ENCODE measurements at regions not wholly inside any gene's neighbourhood (a gene's known extent, or its start where the extent isn't known, plus 50 kb on each side); places are given as distances from the start of the nearest gene placed in this dataset.
"Not testable (repeated sequence)": the region's sequence is repeated elsewhere in the genome, so short reads cannot be mapped to it uniquely, and the experiment has no call there.

DNA sequence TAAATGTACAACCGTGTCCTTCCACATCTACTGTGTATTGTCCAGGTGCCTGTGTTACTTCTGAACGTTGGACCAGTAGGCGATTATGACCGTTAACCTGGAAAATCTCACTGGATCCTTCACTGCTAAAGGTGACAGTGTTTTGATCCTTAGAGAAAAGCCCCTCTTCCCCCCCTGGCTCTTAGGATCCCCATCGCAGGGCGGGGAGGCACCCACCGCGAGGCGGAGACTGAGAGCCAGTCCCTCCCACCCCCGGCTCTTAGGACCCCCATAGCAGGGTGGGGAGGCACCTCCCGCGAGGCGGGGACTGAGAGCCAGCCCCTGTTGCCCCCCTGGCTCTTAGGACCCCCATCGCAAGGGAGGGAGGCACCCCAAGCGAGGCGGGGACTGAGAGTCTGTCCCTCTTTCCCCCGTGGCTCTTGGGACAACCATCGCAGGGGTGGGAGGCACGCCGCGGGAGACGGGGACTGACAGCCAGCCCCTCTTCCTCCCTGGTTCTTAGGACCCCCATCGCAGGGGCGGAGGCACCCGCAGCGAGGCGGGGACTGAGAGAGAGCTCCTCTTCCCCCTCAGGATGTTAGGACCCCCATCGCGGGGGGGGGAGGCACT is 194.3 kb upstream of the PZP start:
- H3K4me3 ChIP-seq = not testable (repeated sequence)

GRCh38 chr12:9396367-9396766 is 188.2 kb upstream of the PZP start:
- DNase-seq, H3K9me3 ChIP-seq: not testable (repeated sequence)

More for the DNA sequence above, 194.3 kb upstream of the PZP start:
- not testable (repeated sequence) for H3K27me3 ChIP-seq, DNase-seq, H3K36me3 ChIP-seq, H3K9me3 ChIP-seq

DNA sequence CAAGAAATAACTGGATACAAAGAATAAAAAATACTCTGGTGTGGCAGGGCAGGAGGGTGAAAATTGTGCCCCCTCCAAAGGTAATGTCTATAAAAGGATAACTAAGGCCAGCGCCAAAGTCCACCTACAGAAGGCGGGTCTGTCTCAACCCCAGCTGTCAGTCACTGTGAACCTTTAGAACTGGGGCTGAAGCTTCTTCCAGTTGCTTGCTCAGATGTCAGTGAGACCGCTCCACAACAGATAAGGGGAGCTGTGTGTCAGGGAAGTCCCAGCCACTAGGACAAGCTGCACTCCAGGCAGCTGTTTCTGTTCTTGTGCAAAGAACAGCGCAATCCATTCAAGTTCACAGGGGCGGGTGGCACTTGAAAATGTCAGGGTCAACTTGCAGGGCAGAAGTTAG is 187.0 kb upstream of the PZP start:
- H3K27me3 ChIP-seq, H3K36me3 ChIP-seq, H3K4me3 ChIP-seq, DNase-seq, H3K9me3 ChIP-seq: not testable (repeated sequence)

More at GRCh38 chr12:9396367-9396766, 188.2 kb upstream of the PZP start:
- H3K4me3 ChIP-seq, H3K36me3 ChIP-seq, H3K27me3 ChIP-seq: not testable (repeated sequence)

GRCh38 chr12:9392842-9393241 is 184.6 kb upstream of the PZP start:
- no peaks in the 10 kb centered on the region for H3K9me3 ChIP-seq
- no peaks in the 10 kb centered on the region for H3K36me3 ChIP-seq
- no peaks in the 10 kb centered on the region for H3K27me3 ChIP-seq
- H3K4me3 ChIP-seq = no peak overlapping the region
- no peak for DNase-seq

- no peaks in the 10 kb centered on the region for H3K9me3 ChIP-seq
- no peak overlapping the region for H3K4me3 ChIP-seq
- no peaks in the 10 kb centered on the region for H3K27me3 ChIP-seq
- H3K36me3 ChIP-seq = no peaks in the 10 kb centered on the region
- no peak for DNase-seq
Observed at GRCh38 chr12:9391815-9392214, 183.6 kb upstream of the PZP start.

- no peak for DNase-seq
Observed at GRCh38 chr12:9390761-9391160, 182.6 kb upstream of the PZP start.

GRCh38 chr12:9389796-9390195 is 181.6 kb upstream of the PZP start:
- Histone ChIP-seq H3K27me3 (no peaks in the 10 kb centered on the region), H3K4me3 (no peak overlapping the region), H3K9me3 (no peaks in the 10 kb centered on the region), H3K36me3 (no peaks in the 10 kb centered on the region)
- DNase-seq = no peak

More at GRCh38 chr12:9390761-9391160, 182.6 kb upstream of the PZP start:
- H3K4me3 ChIP-seq = no peak overlapping the region
- H3K36me3 ChIP-seq = no peaks in the 10 kb centered on the region
- no peaks in the 10 kb centered on the region for H3K9me3 ChIP-seq
- H3K27me3 ChIP-seq = no peaks in the 10 kb centered on the region

DNA sequence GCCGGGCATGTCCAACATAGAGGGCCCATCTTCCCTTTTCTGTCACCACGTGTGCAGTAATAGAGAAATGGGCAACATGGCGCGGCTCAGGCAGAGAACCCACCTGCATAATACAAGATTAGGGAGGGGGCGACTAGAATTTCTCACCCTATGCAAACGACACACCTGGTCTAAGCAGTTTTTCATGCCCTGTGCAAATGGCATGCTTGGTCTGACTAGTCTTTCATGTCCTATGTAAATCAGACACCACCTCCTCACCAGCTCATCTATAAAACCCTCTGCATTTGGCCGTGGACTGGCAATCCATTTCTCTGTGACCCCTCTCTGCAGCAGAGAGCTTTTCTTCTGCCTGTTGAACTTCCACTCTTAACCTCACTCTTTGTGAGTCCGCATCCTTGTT is 180.2 kb upstream of the PZP start:
- H3K4me3 ChIP-seq = no peak overlapping the region
- H3K27me3 ChIP-seq = no peaks in the 10 kb centered on the region
- H3K9me3 ChIP-seq = no peaks in the 10 kb centered on the region
- no peaks in the 10 kb centered on the region for H3K36me3 ChIP-seq
- DNase-seq = no peak

- no peaks in the 10 kb centered on the region for H3K36me3 ChIP-seq
- no peaks in the 10 kb centered on the region for H3K9me3 ChIP-seq
- no peaks in the 10 kb centered on the region for H3K27me3 ChIP-seq
- H3K4me3 ChIP-seq = no peak overlapping the region
- DNase-seq = no peak
Observed at GRCh38 chr12:9387450-9387849, 179.3 kb upstream of the PZP start.

- H3K4me3 ChIP-seq = no peak overlapping the region
- H3K9me3 ChIP-seq = no peaks in the 10 kb centered on the region
- no peak for DNase-seq
- H3K27me3 ChIP-seq = no peaks in the 10 kb centered on the region
- no peaks in the 10 kb centered on the region for H3K36me3 ChIP-seq
Observed at GRCh38 chr12:9383585-9383984, 175.4 kb upstream of the PZP start.

DNA sequence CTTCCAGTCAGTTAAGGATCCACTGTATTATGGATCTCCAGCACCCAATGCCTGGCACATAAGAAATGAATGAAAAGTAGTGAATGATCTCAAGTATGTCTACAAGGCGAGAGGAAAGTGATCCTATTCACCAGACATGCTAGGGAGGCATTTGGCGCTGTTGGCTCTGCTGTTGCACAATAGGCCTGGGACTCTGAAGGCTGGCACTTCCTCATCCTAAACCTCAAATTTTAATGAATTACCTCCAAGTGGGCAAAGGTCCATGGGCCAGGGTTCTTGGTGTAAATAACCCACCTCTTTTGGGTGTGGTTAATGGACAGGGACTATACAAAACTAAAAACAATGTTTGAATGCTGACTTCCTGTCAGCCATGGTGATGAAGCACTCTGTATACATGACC is 173.4 kb upstream of the PZP start:
- no peaks in the 10 kb centered on the region for H3K9me3 ChIP-seq
- no peak for DNase-seq
- no peak overlapping the region for H3K4me3 ChIP-seq
- no peaks in the 10 kb centered on the region for H3K27me3 ChIP-seq
- H3K36me3 ChIP-seq = no peaks in the 10 kb centered on the region

GRCh38 chr12:9380650-9381049 is 172.5 kb upstream of the PZP start:
- H3K9me3 ChIP-seq = no peaks in the 10 kb centered on the region
- no peak overlapping the region for H3K4me3 ChIP-seq
- no peaks in the 10 kb centered on the region for H3K36me3 ChIP-seq
- DNase-seq = no peak
- H3K27me3 ChIP-seq = no peaks in the 10 kb centered on the region

- Histone ChIP-seq H3K4me3 (no peak overlapping the region), H3K9me3 (no peaks in the 10 kb centered on the region), H3K36me3 (no peaks in the 10 kb centered on the region), H3K27me3 (no peaks in the 10 kb centered on the region)
- no peak for DNase-seq
Observed at GRCh38 chr12:9379023-9379742, 171.0 kb upstream of the PZP start.

DNA sequence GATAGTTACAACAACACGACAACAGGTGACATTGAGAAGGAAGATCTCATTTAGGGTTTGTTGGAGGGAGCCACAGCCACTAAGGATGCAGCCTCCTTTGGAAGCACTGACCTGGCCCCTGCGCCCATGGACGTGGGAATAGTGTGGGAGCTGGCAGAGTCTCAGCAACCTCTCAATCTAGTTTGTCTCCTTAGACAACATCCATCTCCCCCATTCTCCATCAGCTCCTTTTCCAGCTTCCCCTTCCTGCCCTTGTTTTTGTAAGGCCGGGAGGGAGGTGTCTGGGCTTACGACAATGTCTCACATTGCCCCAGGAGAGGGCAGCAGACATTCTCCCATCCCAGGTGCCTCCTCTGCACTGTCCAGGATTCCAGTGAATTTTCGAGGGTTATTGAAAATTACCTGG is 170.2 kb upstream of the PZP start:
- Histone ChIP-seq H3K36me3 (no peaks in the 10 kb centered on the region), H3K4me3 (no peak overlapping the region), H3K27me3 (no peaks in the 10 kb centered on the region), H3K9me3 (no peaks in the 10 kb centered on the region)
- no peak for DNase-seq

DNA sequence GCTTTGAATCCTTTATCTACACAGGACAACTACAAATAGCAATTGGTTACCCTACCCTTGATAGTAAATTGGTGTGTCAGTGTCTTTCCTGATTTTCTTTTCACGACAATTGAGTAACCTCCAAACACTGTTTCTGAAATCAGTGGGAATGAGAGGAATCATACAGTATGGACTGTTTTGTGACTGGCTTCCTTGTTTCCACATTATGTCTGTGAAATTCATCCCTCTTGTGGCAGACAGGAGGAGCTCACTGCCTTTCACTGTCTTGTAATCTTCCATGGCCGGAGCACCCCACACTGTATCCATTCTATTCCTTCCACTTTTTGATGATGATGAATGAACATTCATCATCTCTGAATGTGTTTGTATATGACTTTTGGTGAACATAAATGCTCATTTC is 164.0 kb upstream of the PZP start:
- H3K36me3 ChIP-seq = no peaks in the 10 kb centered on the region
- H3K4me3 ChIP-seq = no peak overlapping the region
- no peaks in the 10 kb centered on the region for H3K9me3 ChIP-seq
- DNase-seq = no peak
- no peaks in the 10 kb centered on the region for H3K27me3 ChIP-seq

DNA sequence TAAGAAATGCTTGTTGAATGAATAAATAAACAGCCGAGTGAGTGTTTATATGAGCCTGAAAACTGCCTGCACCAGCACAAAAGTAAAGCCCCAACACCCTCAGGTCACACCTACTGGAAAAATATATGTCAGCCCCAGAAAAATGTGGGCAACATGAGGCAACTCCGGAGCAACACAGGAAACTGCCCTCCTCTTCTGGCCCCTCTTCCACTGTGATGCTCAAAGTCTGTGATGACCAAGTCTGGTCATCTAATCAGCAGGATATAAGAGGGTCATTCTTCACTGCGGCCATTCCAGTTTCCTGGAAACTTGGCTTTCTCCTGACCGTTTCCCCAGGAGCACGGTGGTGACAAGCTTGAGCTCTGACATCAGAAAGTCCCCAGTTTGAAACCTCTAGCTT is 159.6 kb upstream of the PZP start:
- H3K36me3 ChIP-seq = no peaks in the 10 kb centered on the region
- no peak for DNase-seq
- H3K9me3 ChIP-seq = no peaks in the 10 kb centered on the region
- no peak overlapping the region for H3K4me3 ChIP-seq
- H3K27me3 ChIP-seq = no peaks in the 10 kb centered on the region

DNA sequence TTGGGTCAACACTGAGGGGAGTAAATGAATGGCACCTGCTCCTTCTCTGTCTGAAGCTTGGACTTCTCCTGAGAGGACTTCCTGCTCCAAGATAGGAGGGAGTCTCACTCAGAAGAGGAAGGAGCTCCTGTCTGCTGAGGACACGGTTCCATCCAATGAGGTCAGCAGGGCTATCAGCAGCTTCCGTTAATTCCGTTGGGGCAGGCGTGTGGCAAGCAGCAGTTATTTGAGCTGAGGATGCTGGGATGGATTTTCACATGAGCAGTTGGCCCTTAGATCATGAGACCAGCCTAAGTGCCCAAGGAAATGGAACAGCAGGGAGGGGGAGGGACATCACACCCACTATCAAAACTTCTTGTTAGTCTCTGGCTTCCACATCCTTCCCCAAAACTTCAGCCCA is 159.0 kb upstream of the PZP start:
- Histone ChIP-seq H3K9me3 (no peaks in the 10 kb centered on the region), H3K4me3 (no peak overlapping the region), H3K27me3 (no peaks in the 10 kb centered on the region), H3K36me3 (no peaks in the 10 kb centered on the region)
- DNase-seq = no peak

DNA sequence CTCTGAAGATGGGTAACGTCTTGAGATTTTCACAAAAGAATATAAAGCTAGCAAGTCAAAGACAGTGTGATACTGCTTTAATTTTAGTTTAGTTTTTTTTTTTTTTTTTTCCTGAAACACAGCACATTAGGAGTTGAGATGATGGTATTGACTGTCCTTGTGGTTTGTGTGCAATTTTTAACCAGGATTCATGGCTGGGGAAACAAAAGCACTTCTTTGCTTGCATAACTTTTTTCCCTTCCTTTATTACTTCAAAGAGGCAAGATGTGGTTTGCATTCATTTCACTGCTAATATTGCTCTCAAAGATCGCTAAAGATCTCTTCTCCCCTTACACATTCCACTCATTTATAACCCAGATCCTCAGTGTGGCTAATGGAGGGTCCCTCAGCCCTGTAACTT is 157.1 kb upstream of the PZP start:
- no peaks in the 10 kb centered on the region for H3K27me3 ChIP-seq
- no peak for DNase-seq
- no peaks in the 10 kb centered on the region for H3K9me3 ChIP-seq
- H3K4me3 ChIP-seq = no peak overlapping the region
- H3K36me3 ChIP-seq = no peaks in the 10 kb centered on the region

All from MG63 (cell line).